AG10803 (cell line): ENCODE measurements at regions not wholly inside any gene's neighbourhood (a gene's known extent, or its start where the extent isn't known, plus 50 kb on each side); places are given as distances from the start of the nearest gene placed in this dataset.

Source experiments
- DNase-seq: peaks from one replicate; pipeline ENCODE4 v3.0.0; 2010; ENCODE audit warnings: low read depth
- H3K4me3 ChIP-seq: 2 replicates; pipeline ENCODE4 v1.5.1; 2011; ENCODE audit warnings: mild to moderate bottlenecking, low read length, control low read depth
- TF ChIP-seq, protein P1 (sequence below): conservative IDR thresholded peaks from 2 replicates; pipeline ENCODE4 v1.5.1; 2011; ENCODE audit warnings: mild to moderate bottlenecking, low read length, control low read depth, inconsistent platforms

DNA sequence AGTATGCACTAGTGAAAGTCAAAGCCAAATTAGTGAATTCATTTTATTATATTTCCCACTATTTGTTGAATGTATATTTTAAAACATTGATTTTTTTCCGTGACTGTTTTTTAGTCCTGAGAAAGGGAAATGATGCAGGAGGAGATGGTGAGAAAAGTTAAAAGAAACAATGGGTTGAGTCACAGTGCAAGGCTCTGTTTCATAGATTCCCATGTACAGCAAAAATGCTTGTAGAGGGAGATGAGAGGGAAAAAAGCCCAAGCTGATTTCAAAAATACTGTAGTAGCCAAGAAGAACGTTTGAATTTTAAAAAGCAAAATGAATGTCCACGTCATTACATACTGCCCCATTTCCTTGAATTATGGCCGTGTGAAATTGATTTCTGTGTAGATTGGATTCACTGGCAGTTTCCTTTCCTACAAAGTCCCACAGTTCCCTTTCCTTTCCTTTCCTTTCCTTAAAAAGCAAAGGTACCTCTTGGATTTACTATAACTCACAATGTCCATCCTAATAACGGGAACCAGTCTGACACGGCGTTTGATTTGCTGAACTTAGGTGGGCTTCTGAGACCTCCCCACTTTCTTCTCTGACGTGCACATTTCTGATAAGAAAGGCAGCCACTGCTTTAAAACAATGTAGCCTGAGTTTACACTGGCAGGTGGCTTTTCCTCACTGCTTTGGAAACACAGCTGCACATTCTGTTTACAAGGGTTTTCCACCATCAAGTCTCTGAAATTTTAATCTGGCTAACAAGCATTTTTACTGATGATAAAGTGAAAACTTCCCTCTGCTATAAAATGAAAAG is 63.7 kb downstream of the SPCS3 start:
- DNase-seq = peak; percentile 42
- TF ChIP-seq, protein P1, sequence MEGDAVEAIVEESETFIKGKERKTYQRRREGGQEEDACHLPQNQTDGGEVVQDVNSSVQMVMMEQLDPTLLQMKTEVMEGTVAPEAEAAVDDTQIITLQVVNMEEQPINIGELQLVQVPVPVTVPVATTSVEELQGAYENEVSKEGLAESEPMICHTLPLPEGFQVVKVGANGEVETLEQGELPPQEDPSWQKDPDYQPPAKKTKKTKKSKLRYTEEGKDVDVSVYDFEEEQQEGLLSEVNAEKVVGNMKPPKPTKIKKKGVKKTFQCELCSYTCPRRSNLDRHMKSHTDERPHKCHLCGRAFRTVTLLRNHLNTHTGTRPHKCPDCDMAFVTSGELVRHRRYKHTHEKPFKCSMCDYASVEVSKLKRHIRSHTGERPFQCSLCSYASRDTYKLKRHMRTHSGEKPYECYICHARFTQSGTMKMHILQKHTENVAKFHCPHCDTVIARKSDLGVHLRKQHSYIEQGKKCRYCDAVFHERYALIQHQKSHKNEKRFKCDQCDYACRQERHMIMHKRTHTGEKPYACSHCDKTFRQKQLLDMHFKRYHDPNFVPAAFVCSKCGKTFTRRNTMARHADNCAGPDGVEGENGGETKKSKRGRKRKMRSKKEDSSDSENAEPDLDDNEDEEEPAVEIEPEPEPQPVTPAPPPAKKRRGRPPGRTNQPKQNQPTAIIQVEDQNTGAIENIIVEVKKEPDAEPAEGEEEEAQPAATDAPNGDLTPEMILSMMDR = no peak
- no peak overlapping the region; the same call in 1 of the 2 replicates for H3K4me3 ChIP-seq

DNA sequence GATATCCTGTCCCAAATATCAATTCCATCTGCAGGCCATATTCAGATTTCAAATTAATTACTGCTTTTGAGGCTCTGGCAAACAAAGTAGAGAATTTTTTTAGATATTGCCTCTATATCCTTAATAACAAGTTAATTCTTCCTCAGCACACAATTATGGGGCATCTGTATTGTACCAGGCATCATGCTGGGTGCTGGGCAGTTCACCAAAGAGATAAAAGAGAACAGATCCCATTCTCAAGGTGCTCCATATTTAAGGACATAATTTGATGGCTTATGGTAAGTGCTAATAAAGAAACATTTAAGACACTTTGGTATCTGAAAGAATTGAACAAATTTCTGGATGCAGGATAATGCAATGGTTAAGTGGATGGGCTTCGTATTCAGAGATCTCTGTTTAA is 65.8 kb downstream of the SPCS3 start:
- TF ChIP-seq, protein P1 = no peak
- no peak for DNase-seq
- H3K4me3 ChIP-seq = no peak overlapping the region

DNA sequence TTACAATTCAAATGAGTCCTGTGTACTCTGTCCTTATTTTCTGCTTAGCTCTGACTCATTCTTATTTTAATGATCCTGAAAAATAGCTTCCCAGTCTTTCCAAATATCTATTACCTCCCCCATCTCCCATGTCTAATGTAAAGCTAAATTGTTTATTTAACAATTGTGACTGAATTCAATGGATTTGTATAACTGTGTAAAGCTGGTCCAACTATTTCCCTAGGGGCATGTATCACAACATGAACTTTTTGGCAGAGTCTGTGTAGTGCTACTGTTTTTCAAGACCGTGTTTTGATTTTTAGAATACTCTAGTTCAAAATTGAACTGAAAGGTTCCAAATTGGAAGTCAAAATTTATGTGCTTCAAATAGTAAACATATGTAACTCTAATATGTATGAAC is 67.8 kb downstream of the SPCS3 start:
- peak; percentile 13 for DNase-seq
- no peak overlapping the region for H3K4me3 ChIP-seq
- TF ChIP-seq, protein P1 = no peak

DNA sequence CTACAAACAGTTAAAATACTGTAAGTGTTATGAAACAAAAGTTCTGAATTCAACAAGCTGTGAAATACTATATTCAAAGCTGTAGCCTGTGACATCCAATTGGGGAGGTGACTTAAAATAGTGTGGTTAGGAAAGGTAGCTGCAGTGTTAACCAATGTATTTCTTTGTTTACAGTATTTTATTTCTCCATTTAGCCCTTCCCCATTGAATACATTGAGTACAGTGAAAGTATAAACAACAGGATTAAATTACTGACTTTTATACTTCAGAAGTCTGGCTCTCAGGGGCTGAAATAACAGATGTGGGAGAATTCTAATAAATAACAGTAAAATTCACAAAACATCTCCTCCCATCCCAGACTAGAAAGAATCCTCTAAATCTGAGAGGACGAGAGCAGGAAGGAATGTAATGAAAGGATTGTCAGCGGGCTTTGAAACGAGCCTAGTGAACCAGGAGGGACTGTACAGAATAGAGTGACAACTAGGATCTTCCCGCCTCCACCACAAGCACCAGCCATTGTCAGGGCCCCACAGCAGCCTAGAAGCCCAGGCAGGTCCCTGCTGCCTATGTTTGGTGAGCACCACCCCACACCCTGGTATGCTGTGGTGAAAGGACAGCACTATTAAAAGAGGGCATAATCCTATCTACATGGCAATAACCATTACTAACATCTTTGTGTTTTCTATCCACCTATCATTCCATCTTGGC is 73.7 kb downstream of the SPCS3 start:
- TF ChIP-seq, protein P1 = no peak
- DNase-seq = peak; percentile 7

DNA sequence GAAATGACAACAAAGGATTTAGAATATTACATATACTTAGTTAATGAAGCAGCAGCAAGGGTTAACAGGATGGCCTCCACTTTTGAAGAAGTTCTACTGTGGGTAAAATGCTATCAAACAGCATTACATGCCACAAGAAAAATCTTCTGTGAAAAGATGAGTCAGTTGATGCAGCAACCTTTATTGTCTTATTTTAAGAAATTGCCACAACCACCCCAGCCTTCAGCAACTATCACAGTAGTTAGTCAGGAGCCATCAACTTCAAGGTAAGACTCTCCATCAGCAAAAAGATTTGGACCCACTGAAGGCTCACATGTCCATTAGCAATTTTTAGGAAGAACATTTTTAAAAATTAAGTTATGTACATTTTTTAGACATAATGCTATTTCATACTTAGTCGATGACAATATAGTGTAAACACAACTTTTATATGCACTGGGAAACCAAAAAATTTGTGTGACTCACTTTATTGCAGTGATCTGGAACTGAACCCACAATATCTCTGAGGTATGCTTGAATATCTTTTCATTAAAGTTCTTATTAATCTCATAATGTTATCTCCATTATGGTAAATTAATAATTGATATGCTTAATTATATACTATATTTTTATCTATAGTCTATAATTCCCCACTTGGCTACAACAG is 81.2 kb downstream of the SPCS3 start:
- DNase-seq = peak; percentile 79
- TF ChIP-seq, protein P1 = no peak

More for the DNA sequence above, 73.7 kb downstream of the SPCS3 start:
- H3K4me3 ChIP-seq = no peak overlapping the region

DNA sequence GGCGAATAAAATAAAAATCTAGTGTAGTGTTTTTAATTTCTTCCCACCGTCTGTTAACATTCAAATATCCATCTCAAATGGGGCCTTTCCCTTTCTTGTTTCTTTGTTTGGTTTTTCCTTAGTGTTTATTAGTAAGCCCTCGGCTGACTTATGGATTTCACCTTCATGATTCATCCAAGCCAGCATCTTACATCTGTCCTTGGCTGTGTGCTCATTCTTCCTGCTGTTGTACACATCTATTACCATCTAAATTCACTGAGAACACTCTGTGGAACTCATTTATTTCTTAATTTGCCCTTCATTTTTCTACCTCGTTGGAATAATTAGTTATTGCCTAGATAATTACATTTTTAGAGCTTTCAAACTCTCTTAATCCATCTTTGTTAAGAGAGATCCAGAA is 84.9 kb downstream of the SPCS3 start:
- peak; percentile 65 for DNase-seq
- TF ChIP-seq, protein P1 = no peak
- no peak overlapping the region for H3K4me3 ChIP-seq

More for the DNA sequence above, 81.2 kb downstream of the SPCS3 start:
- H3K4me3 ChIP-seq = no peak overlapping the region
